Stimulated activated CD4-positive, alpha-beta T cell treated with anti-CD3 and anti-CD28 coated beads, Interleukin-1b, Interleukin-23, amount 100 ng/mL, for 4 hours (primary cell): ENCODE measurements at regions not wholly inside any gene's neighbourhood (a gene's known extent, or its start where the extent isn't known, plus 50 kb on each side); places are given as distances from the start of the nearest gene placed in this dataset.

Experiments
- DNase-seq, 2 donors: peaks; one replicate each; pipeline ENCODE4 v3.0.0-alpha.2; 2020; ENCODE audit warnings: low read depth in 2 of 2

- DNase-seq, result no peak
These were observed 182.0 kb downstream of the ZNF330 start for GRCh38 chr4:141402712-141403111.

GRCh38 chr4:141403782-141404181 is 183.1 kb downstream of the ZNF330 start:
- no peak for DNase-seq

- no peak for DNase-seq
These were observed 185.5 kb downstream of the ZNF330 start for GRCh38 chr4:141406237-141406636.

GRCh38 chr4:141409556-141409955 is 188.9 kb downstream of the ZNF330 start:
- no peak for DNase-seq

- DNase-seq, result no peak
These were observed 190.1 kb downstream of the ZNF330 start for GRCh38 chr4:141410839-141411238.

GRCh38 chr4:141411936-141412335 is 191.2 kb downstream of the ZNF330 start:
- no peak for DNase-seq

GRCh38 chr4:141413366-141413765 is 192.7 kb downstream of the ZNF330 start:
- no peak for DNase-seq

- no peak for DNase-seq
These were observed 195.0 kb downstream of the ZNF330 start for GRCh38 chr4:141415651-141416050.

GRCh38 chr4:141416219-141416618 is 195.5 kb downstream of the ZNF330 start:
- DNase-seq, result no peak

GRCh38 chr4:141416677-141417363 is 196.1 kb downstream of the ZNF330 start:
- no peak for DNase-seq

GRCh38 chr4:141417387-141417786 is 196.7 kb downstream of the ZNF330 start:
- DNase-seq, result no peak

GRCh38 chr4:141425124-141425523 is 204.4 kb downstream of the ZNF330 start:
- DNase-seq, result no peak

GRCh38 chr4:141427726-141428296 is 207.1 kb downstream of the ZNF330 start:
- DNase-seq, result no peak

GRCh38 chr4:141429933-141430332 is 206.4 kb upstream of the IL15 start:
- DNase-seq, result no peak

- no peak for DNase-seq
These were observed 205.7 kb upstream of the IL15 start for GRCh38 chr4:141430686-141431085.

- DNase-seq, result no peak
These were observed 204.2 kb upstream of the IL15 start for GRCh38 chr4:141432000-141432712.

- no peak for DNase-seq
These were observed 200.7 kb upstream of the IL15 start for GRCh38 chr4:141435446-141436225.

- DNase-seq, result no peak
These were observed 197.2 kb upstream of the IL15 start for GRCh38 chr4:141439223-141439622.

- DNase-seq, result no peak
These were observed 188.6 kb upstream of the IL15 start for GRCh38 chr4:141447761-141448160.

GRCh38 chr4:141448490-141448889 is 187.9 kb upstream of the IL15 start:
- DNase-seq, result no peak

- DNase-seq, result no peak
These were observed 186.5 kb upstream of the IL15 start for GRCh38 chr4:141449927-141450326.

- DNase-seq, result no peak
These were observed 180.7 kb upstream of the IL15 start for GRCh38 chr4:141455651-141456050.
